Prostate gland (tissue), 2 donors: ENCODE measurements at regions not wholly inside any gene's neighbourhood (a gene's known extent, or its start where the extent isn't known, plus 50 kb on each side); places are given as distances from the start of the nearest gene placed in this dataset.

Experiments
- DNase-seq: peaks from one replicate; pipeline ENCODE4 v3.0.0-alpha.2; 2019; ENCODE audit warnings: low spot score
- H3K27ac ChIP-seq, 2 donors: fragments of 200-600 bp; sonication (generic); 2 replicates each; pipeline ENCODE4 v1.5.1; 2017 to 2019
- H3K27me3 ChIP-seq: fragments of 200-600 bp; sonication (generic); replicated peaks from 2 replicates; pipeline ENCODE4 v1.5.1; 2019; ENCODE audit not compliant: insufficient read depth
- H3K36me3 ChIP-seq, 2 donors: fragments of 200-600 bp; sonication (generic); 1 replicate in 1 of 2; 2 replicates in 1 of 2; pipeline versions ENCODE4 v1.5.1 to v1.8.1; 2017 to 2019
- H3K4me1 ChIP-seq: fragments of 200-600 bp; sonication (generic); replicated peaks from 2 replicates; pipeline ENCODE4 v1.5.1; 2019
- H3K4me3 ChIP-seq, 2 donors: fragments of 200-600 bp; sonication (generic); 2 replicates each; pipeline ENCODE4 v1.5.1; 2017 to 2019
- H3K9me3 ChIP-seq: fragments of 200-600 bp; sonication (generic); 2 replicates; pipeline ENCODE4 v1.5.1; 2017
- CTCF ChIP-seq, 4 experiments: fragments of 200-600 bp in 2 of 4; fragments of 450-650 bp in 2 of 4; sonication (generic) in 2 of 4; IDR thresholded peaks; 1 replicate in 3 of 4; 2 replicates in 1 of 4; pipeline ENCODE4 v1.5.1; 2016 to 2019; ENCODE audit warnings: antibody characterized with exemption in 4 of 4, mild to moderate bottlenecking in 2 of 4, moderate library complexity in 2 of 4
- POLR2A ChIP-seq: fragments of 450-650 bp; IDR thresholded peaks from one replicate; pipeline ENCODE4 v1.6.1; 2016; ENCODE audit warnings: antibody characterized with exemption, mild to moderate bottlenecking
- POLR2AphosphoS5 ChIP-seq: sonication (generic); formaldehyde crosslinking; IDR thresholded peaks from one replicate; pipeline ENCODE4 v1.6.1; 2017; ENCODE audit warnings: antibody characterized with exemption
- WGBS: methylation state at CpG from one replicate; pipeline ENCODE4 v1.1.5; 2018; 5-methylcytosine and 5-hydroxymethylcytosine counted together
- intact Hi-C: fragments of 100-400 bp; cut with DNase I; formaldehyde crosslinking; loops from one replicate; pipeline ENCODE4 v1.14.2; 2022

DNA sequence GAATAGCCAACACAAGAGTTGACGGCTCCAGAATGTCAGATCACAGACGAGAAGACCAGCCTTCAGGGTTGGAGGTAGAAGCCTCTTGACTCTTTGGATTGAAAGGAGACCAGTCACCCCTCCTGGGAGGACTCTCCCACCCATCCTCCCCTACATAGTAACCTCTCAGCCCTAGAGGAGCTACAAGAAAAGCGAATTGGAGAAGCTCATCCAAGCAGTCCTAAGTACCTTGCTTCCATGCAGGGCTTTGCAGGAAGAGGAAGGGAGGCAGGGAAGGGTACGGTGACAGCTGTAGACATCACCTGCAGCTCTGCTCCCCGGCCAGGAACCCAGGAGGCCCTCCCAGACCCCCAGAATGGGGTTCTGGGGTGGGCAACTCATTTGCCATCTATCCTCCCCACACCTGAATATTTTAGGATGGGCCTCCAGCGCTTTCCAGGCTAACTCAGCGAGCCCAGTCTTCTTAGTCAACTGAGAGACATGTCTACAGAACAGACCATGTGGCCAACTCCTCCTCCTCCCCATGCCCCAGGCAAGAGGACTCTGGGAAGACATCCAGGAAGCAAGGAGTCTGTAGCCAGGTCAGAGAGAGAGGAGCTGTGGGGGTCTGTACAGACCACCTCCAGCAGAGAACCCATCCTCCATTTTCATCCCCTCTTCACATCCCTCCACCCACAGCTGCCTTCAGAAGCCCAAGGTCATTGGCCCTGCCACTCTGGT lies 55.6 kb upstream of the LBX1 start:
- no peak overlapping the region for H3K4me3 ChIP-seq
- peaks cover 5% of the 10 kb centered on the region for H3K4me1 ChIP-seq
- no peaks in the 10 kb centered on the region for H3K36me3 ChIP-seq
- no peak for DNase-seq
- TF ChIP-seq POLR2A (no peak), CTCF (IDR thresholded peaks at IDR 0.05) (no peak), POLR2AphosphoS5 (no peak)
- WGBS: 59% methylated on average over 7 of the region's 7 CpGs
- intact Hi-C loops: no loop called here
- peaks cover 4% of the 10 kb centered on the region for H3K27me3 ChIP-seq
- H3K9me3 ChIP-seq: no peaks in the 10 kb centered on the region
- H3K27ac ChIP-seq: no peak overlapping the region

GRCh38 chr10:101285519-101286070 lies 56.3 kb upstream of the LBX1 start:
- no peak overlapping the region for H3K27ac ChIP-seq
- TF ChIP-seq CTCF (IDR thresholded peaks at IDR 0.05) (no peak), POLR2AphosphoS5 (no peak), POLR2A (no peak)
- H3K4me3 ChIP-seq: no peak overlapping the region
- H3K9me3 ChIP-seq: no peaks in the 10 kb centered on the region
- intact Hi-C loops: no loop called here
- H3K4me1 ChIP-seq: peaks cover 5% of the 10 kb centered on the region
- H3K36me3 ChIP-seq: no peaks in the 10 kb centered on the region
- H3K27me3 ChIP-seq: peaks cover 4% of the 10 kb centered on the region
- 18% methylated on average over 14 of the region's 15 CpGs for whole genome bisulfite sequencing
- DNase-seq: no peak

- Histone ChIP-seq H3K4me1 (peaks cover 5% of the 10 kb centered on the region), H3K27me3 (peaks cover 4% of the 10 kb centered on the region), H3K9me3 (no peaks in the 10 kb centered on the region), H3K36me3 (no peaks in the 10 kb centered on the region), H3K27ac (no peak overlapping the region), H3K4me3 (no peak overlapping the region)
- WGBS: 72% methylated on average over 12 of the region's 12 CpGs
- DNase-seq: no peak
- intact Hi-C loops: no loop called here
- no peak for TF ChIP-seq POLR2A
- TF ChIP-seq CTCF (IDR thresholded peaks at IDR 0.05): no peak
- no peak for TF ChIP-seq POLR2AphosphoS5
Observed at GRCh38 chr10:101286248-101287046, 57.2 kb upstream of the LBX1 start.

GRCh38 chr10:101287183-101287996 lies 58.1 kb upstream of the LBX1 start:
- Histone ChIP-seq H3K4me1 (peaks cover 5% of the 10 kb centered on the region), H3K27me3 (peaks cover 4% of the 10 kb centered on the region), H3K27ac (no peak overlapping the region), H3K36me3 (no peaks in the 10 kb centered on the region), H3K4me3 (no peak overlapping the region), H3K9me3 (no peaks in the 10 kb centered on the region)
- 57% methylated on average over 18 of the region's 18 CpGs for WGBS
- no peak for DNase-seq
- TF ChIP-seq POLR2A: no peak
- no peak for TF ChIP-seq POLR2AphosphoS5
- TF ChIP-seq CTCF (IDR thresholded peaks at IDR 0.05): no peak
- intact Hi-C loops: no loop called here
